Gastrocnemius medialis (tissue), 4 donors: ENCODE measurements at regions not wholly inside any gene's neighbourhood (a gene's known extent, or its start where the extent isn't known, plus 50 kb on each side); places are given as distances from the start of the nearest gene placed in this dataset.

Experiments
- POLR2A ChIP-seq, 2 donors: fragments of 450-650 bp; IDR thresholded peaks; one replicate each; pipeline ENCODE4 v1.6.1; 2017; ENCODE audit warnings: antibody characterized with exemption in 2 of 2, mild to moderate bottlenecking in 2 of 2, moderate library complexity in 2 of 2
- TF ChIP-seq, protein P1 (sequence below), 5 experiments: fragments of 450-650 bp in 3 of 5; fragments of 200-600 bp in 2 of 5; sonication (generic) in 2 of 5; IDR thresholded peaks in 4 of 5; conservative IDR thresholded peaks in 1 of 5; 1 replicate in 4 of 5; 2 replicates in 1 of 5; pipeline ENCODE4 v1.5.1; 2016 to 2019; ENCODE audit warnings: antibody characterized with exemption in 5 of 5, mild to moderate bottlenecking in 3 of 5, moderate library complexity in 3 of 5

DNA sequence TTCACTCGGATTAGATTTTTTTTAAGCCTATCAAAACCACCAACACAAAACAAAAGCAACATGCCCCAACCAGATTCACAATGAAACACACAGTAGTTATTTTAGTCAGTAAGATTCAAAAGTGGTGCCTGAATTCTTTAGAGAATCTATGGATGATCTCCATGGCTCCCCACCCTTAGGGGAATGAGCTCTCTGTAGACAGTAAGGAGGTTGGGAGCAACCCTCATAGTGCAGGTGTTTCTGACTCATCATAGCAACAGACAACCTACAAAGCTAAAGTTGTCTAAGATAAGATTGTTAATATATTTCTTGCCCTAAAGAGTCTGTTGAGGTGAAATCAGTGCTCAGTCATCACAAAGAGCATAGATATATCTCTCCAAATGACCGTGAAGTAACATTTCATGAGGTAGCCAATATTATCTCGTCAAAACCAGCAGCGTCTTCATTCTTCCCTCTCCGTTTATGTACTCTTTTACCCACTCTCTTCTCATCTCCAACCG is 78.3 kb downstream of the ADAMTS1 start:
- no peak for TF ChIP-seq POLR2A (IDR thresholded peaks at IDR 0.05)
- TF ChIP-seq, protein P1, sequence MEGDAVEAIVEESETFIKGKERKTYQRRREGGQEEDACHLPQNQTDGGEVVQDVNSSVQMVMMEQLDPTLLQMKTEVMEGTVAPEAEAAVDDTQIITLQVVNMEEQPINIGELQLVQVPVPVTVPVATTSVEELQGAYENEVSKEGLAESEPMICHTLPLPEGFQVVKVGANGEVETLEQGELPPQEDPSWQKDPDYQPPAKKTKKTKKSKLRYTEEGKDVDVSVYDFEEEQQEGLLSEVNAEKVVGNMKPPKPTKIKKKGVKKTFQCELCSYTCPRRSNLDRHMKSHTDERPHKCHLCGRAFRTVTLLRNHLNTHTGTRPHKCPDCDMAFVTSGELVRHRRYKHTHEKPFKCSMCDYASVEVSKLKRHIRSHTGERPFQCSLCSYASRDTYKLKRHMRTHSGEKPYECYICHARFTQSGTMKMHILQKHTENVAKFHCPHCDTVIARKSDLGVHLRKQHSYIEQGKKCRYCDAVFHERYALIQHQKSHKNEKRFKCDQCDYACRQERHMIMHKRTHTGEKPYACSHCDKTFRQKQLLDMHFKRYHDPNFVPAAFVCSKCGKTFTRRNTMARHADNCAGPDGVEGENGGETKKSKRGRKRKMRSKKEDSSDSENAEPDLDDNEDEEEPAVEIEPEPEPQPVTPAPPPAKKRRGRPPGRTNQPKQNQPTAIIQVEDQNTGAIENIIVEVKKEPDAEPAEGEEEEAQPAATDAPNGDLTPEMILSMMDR (IDR thresholded peaks at IDR 0.05 in 4 of 5, conservative IDR thresholded peaks at IDR 0.05 in 1 of 5), result no peak
